Endometrium (tissue), 2 donors: ENCODE measurements at regions not wholly inside any gene's neighbourhood (a gene's known extent, or its start where the extent isn't known, plus 50 kb on each side); places are given as distances from the start of the nearest gene placed in this dataset.

Source experiments
- FAIRE-seq: peaks from 2 replicates; lab custom pipeline; 2012; peaks lifted over from hg19 to GRCh38; lab: Jason Lieb, UNC
- donor health status: control.
- donor health status: control.

GRCh38 chr5:124664287-124664686 lies 82.2 kb downstream of the ZNF608 start:
- FAIRE-seq = no peak

DNA sequence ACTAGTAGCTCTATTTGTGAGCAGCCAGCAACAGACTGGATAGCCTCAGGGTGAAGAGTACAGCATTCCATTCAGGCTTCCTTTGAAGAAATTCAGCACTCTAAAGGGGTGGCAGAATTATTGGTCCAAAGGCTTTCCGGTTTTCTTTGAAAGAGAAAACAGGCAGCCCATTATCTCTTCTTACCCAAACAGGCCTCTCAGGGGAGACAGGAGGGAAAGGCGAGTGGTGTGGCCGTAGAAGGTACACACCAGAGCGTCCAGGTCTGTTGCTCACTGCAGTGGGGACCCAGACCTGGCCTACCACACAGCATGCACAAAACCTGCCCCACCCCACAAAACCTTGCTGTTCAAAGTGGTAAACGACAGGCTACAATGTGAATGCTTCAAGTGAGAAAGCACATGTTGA lies 83.3 kb downstream of the ZNF608 start:
- no peak for FAIRE-seq

DNA sequence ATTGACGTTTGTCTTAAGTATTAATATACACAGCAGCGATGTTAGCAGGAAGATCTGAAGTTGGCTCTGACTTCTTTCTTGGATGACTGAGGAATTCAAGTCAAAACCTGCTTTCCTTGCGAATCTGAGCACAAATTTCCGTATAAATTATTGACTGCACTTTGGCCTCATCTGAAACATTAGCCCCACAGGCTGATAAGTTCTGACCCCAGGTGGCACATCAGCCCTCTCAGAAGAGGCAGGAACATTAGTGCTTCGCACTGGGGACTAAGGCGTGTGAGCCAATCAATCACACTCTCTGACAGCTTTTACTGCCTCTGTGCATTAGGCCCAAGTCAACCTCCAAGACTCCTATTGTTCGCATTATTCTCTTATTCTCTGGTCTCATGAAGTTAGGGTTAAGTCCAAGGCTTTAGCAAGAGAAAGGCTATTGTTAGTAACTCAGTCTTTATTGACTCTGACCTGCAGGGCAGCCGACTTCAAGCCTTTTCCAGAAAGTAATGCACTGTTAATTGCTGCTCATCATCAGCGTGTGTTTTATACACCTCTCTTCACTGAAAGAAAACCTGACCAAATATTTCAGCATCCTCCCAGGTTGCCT lies 84.2 kb downstream of the ZNF608 start:
- FAIRE-seq = no peak

DNA sequence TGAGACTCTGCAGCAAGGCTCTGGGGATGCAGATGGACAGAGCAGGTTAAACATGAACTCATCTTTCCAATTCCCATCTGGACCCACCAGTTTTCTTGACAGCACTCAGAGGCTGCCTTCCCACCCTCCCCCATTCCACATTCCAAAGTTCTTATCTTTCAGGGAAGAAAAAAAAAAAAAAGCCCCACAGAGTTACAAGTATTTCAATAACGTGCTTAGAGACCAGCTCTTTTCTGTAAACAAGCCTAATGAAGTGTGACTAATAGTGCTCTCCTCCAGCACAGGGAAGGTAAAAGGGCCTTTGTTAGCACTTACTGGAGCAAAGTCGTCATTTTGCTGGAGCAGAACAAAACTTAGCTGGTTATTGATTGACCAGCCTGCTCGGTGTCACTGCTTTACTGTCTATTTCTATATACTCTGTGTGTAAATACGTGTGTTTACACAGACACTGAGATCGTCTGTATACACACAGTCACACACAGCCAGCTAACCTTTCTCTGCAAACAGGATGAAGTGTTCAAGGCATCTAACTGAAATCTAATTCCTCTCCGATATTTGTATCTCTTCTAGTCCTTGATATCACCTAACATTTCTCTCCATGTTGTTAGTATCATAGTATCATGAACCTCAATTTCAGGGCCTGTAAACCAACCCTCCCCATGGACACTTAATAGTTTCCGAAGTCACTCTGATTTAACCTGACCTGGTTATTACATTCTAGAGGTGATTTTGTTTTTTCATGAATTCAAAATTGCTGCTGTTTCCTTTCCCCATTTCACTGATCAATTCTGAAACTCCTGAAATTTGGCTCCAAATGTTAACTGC lies 84.9 kb downstream of the ZNF608 start:
- no peak for FAIRE-seq

DNA sequence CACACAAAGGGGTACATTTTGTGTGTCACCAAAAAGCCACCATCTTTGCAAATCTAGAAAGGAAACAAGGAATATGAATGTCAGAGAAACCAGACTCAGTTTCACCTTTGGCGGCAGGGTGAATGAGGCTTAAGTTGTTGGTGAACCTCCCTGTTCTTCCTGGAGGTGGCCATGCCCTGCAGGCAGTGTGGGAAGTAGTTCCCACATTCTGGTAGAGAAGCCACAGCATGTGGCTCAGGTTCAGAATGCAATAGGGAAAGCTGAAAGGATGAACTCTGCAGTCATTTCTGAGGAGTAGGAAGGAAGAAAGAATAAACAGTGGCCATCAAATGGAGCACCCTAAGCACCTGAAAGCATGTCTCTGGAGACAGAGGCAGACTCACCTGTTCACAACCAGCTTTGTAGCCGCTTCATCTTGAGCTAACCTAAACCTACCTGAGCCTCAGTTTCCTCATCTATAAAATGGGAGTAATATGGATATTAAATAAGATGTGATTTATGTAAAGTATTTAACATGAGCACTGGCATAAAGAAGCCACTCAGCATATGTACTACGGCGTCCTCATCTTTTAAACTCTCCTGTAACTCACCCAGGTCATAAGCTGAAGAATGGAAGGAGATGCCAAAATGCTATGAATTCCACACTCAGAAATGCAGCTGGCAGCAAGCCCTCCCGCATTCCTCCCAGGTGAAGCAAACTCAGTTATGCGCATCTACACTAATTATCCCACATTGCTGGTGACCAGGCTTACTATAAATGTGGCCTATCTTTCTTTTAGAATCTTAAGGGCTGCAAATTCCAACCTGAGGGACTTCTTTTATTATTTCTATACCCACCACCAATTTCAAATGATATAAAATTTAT lies 86.0 kb downstream of the ZNF608 start:
- FAIRE-seq = no peak

DNA sequence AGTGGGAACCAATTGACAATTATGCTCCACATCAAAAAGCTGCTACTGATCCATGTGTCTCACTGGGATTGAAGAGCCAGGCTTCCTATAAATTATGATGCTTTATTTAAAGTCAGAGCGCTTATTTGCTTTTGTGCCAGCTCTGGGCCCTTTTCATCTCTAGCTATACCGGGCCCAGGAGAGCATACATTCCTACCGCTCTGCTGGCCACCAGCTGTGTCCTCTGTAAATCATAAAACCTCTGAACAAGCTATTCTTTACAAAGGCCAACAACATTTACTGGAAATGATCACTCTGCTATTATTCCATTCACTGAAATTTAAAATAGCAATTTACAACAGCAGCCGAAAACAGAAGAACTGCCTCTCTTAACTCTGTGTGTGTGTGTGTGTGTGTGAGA lies 86.6 kb downstream of the ZNF608 start:
- no peak for FAIRE-seq

- no peak for FAIRE-seq
These were observed 87.4 kb downstream of the ZNF608 start for GRCh38 chr5:124658867-124659557.

DNA sequence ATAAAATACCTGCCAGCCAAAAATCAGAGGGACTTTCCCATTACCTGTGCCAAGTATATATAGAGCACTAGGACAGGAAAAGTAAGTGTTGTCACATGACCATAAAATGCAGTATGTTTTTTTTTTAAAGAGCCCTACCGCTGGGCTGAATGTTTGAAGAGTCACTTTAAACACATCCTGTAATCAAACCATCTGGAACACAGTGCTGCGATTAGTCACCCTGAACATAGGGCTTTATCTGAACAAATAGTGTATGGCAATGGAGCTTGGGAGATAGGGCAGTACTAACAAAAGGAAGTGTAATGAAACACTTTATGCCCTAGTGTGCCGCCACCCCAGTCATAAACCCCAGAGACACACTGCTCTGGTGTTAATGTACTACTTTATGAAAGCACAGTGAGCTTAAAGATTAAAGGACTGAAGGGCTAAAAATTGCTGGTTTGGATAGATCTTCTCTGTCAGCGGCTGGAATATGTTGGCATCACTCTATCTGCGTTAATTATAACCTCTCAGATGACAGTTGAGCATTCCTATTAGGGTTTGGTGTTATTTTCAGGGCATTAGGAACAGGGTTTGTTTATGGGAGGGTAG lies 90.4 kb downstream of the ZNF608 start:
- no peak for FAIRE-seq

- FAIRE-seq = no peak
These were observed 91.1 kb downstream of the ZNF608 start for GRCh38 chr5:124655251-124655917.

DNA sequence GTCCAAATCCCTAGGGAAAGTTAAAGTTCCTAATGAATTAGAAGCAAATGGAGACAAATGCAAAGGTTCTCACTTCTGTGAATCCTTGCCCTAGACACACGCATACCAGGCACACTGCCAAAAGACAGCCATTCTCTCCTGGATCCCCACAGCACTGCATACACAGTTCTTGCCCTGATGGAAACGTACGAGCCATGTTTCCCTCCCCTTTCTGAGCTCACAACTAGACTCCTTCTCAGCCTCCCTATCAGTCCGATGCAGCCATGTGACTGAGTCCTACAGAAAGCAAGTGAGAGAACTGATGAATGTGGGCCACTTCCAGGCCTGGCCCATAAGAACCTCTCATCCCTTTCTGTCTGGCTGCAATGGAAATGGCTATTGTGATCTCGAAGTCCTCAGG lies 92.0 kb downstream of the ZNF608 start:
- no peak for FAIRE-seq

DNA sequence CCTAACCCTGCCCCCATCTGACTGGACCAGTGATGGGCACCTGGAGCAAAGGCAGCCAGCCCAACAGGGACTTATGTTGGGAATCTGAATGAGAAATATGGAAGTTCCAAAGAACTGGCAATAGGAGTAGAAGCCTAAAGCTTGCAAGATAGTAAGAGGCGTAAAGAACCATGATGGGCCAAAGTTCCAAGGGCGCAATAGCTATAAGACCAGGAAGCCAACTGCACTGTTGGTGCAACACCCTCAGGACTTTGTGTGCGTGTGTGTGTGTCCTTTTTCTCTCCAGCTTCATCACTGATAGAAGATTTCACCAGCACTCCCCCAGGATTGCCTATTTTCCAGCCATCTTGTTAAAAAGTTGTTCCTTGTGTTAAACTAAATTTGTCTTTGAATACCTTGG lies 92.8 kb downstream of the ZNF608 start:
- FAIRE-seq = no peak

GRCh38 chr5:124652892-124653441 lies 93.5 kb downstream of the ZNF608 start:
- no peak for FAIRE-seq

DNA sequence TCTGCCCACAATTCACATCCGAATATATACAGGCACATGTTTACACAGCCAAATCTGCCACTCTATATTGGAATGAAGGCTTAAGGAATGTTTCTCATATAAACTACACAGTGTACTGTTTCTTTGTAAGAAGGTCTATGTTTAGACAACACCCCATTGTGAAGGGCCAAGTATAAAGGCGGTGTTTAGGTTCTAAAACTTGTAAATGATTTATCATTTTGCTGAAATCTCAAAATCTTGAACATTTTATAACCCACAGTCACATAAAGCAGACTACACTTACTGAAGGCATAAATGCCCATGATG lies 94.0 kb downstream of the ZNF608 start:
- no peak for FAIRE-seq

DNA sequence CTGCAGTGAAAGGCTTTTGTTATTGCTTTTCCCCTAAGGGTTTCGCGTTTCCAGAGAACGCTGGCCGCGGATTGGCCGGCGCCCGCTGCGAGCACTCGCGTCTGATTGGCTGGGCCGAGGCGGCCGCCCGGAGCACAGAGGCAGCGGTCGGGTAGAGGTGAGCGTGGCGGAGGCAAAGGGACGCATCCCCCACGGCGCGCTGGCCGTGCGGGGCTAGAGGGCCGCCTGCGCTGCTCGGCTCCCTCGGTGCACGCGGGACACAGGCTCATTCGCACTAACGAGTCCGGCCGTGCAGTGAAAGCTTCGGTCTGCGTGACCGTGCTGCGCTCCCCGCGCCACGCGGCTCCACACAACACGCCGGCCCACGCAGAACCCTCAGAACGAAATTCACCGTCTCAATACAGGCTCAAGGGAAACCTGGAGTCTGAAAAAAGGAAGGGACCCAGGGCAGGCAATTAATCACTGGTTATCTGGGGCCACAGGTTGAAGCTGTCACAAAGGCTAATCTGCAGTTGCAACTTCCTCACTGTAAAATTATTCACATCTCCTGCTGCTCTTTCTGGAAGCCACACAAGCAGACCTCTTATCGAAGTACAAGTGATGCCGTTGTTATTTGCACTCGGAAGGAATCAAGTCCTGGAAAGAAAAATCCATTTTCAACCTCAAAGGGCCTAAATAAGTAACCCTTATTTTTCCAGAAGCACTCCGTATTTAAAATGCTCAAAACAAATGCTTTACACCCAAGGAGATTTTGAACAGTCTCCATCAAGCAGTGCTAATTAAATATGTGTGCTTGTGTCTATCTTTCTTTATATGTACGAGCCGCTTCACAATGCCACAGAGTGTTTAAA lies 94.6 kb downstream of the ZNF608 start:
- no peak for FAIRE-seq

GRCh38 chr5:124650951-124651662 lies 95.3 kb downstream of the ZNF608 start:
- FAIRE-seq = peak; percentile 94

GRCh38 chr5:124650147-124650561 lies 96.3 kb downstream of the ZNF608 start:
- FAIRE-seq = no peak

GRCh38 chr5:124649491-124650146 lies 96.8 kb downstream of the ZNF608 start:
- peak; percentile 21 for FAIRE-seq

DNA sequence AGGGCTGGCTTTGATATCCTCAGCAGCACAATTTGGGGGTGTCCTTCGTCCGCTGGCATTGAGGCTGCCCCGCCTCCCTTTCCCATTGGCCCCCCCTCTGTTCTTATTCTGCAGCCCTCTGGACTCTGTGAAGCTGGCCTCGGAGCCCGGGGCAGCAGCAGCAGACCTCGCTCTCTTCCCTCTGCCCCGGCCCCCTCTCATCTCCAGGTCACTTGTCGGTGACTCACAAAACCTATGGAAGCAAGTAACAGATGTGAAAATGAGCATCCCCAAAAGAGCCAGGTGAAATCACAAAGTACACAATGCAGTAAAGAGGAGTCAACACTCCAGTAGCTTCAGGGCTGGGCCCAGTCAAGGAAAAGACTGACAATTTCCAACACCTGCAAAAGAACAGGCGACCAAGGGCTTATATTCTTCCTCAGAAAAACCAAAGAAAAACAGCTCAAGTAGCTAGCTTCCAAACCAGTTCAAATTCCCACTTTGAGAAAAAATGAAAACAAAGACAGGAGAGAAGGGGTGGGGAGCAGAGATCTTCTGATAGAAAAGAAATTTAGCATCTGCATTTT lies 97.5 kb downstream of the ZNF608 start:
- peak; percentile 46 for FAIRE-seq

DNA sequence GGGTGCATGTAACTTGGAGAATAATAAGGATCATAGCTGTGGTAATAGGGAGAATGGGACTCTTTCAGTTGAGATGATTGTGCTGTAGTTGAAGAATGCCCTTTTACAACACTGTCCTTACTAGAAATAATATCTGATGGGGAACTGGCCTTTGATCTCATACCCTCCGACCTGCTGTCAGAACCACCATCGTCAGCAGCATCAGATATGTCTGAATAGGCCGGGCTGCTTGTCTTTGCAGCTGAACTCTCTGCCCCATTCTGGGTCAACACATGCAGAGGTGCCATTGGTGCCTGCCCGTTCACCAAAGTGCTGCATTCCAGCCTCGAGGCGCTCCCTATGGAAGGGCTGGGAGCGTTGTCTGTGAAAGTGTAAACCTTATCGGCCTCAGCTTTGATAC lies 99.1 kb downstream of the ZNF608 start:
- no peak for FAIRE-seq
